Ishikawa (cell line): ENCODE measurements at regions not wholly inside any gene's neighbourhood (a gene's known extent, or its start where the extent isn't known, plus 50 kb on each side); places are given as distances from the start of the nearest gene placed in this dataset.

Experiments
- CEBPB ChIP-seq: IDR thresholded peaks from 2 replicates; pipeline ENCODE4 v1.6.1; 2012
- CREB1 ChIP-seq: IDR thresholded peaks from 2 replicates; pipeline ENCODE4 v1.6.1; 2012; ENCODE audit warnings: low read depth
- EGR1 ChIP-seq: IDR thresholded peaks from 2 replicates; pipeline ENCODE4 v1.6.1; 2012
- EP300 ChIP-seq: IDR thresholded peaks from 2 replicates; pipeline ENCODE4 v1.6.1; 2012; ENCODE audit warnings: borderline replicate concordance
- FOXM1 ChIP-seq: IDR thresholded peaks from 2 replicates; pipeline ENCODE4 v1.6.1; 2012; ENCODE audit warnings: low read depth, borderline replicate concordance
- RAD21 ChIP-seq: IDR thresholded peaks from 2 replicates; pipeline ENCODE4 v1.6.1; 2012; ENCODE audit warnings: low read depth
- REST ChIP-seq: IDR thresholded peaks from 2 replicates; pipeline ENCODE4 v1.6.1; 2012; ENCODE audit warnings: low read depth, mild to moderate bottlenecking
- TAF1 ChIP-seq: IDR thresholded peaks from 2 replicates; pipeline ENCODE4 v1.6.1; 2012; ENCODE audit warnings: low read depth, mild to moderate bottlenecking
- TCF12 ChIP-seq: IDR thresholded peaks from 2 replicates; pipeline ENCODE4 v1.6.1; 2012; ENCODE audit warnings: low read depth
- TEAD4 ChIP-seq: IDR thresholded peaks from 2 replicates; pipeline ENCODE4 v1.6.1; 2012
- USF1 ChIP-seq: IDR thresholded peaks from 2 replicates; pipeline ENCODE4 v1.6.1; 2012
- YY1 ChIP-seq: IDR thresholded peaks from 2 replicates; pipeline ENCODE4 v1.6.1; 2012; ENCODE audit warnings: low read depth
- ZBTB7A ChIP-seq: IDR thresholded peaks from 2 replicates; pipeline ENCODE4 v1.6.1; 2012; ENCODE audit warnings: low read depth
- TF ChIP-seq, protein P1 (sequence below): IDR thresholded peaks from 2 replicates; pipeline ENCODE4 v1.6.1; 2012

GRCh38 chr3:26558257-26558656, 64.3 kb upstream of the LRRC3B start:
- TF ChIP-seq EP300 (no peak), ZBTB7A (no peak), CEBPB (no peak), RAD21 (no peak), YY1 (no peak), REST (no peak), EGR1 (no peak), CREB1 (no peak), TEAD4 (no peak), TCF12 (no peak), TAF1 (no peak), USF1 (no peak), FOXM1 (no peak)
- TF ChIP-seq, protein P1, sequence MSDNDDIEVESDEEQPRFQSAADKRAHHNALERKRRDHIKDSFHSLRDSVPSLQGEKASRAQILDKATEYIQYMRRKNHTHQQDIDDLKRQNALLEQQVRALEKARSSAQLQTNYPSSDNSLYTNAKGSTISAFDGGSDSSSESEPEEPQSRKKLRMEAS = no peak
